Transverse colon (tissue), 4 donors: ENCODE measurements at regions not wholly inside any gene's neighbourhood (a gene's known extent, or its start where the extent isn't known, plus 50 kb on each side); places are given as distances from the start of the nearest gene placed in this dataset.

Experiments
- DNase-seq: peaks from one replicate; pipeline ENCODE4 v3.0.0-alpha.2; 2019
- H3K27ac ChIP-seq, 4 donors: fragments of 200-600 bp; sonication (generic); 2 replicates each; pipeline ENCODE4 v1.5.1; 2016 to 2018; ENCODE audit warnings: inconsistent platforms in 4 of 4
- H3K27me3 ChIP-seq: fragments of 200-600 bp; sonication (generic); 2 replicates; pipeline ENCODE4 v1.5.1; 2017; ENCODE audit warnings: inconsistent platforms
- H3K36me3 ChIP-seq, 4 donors: fragments of 200-600 bp; sonication (generic); 2 replicates each; pipeline ENCODE4 v1.5.1; 2017 to 2019; ENCODE audit warnings: inconsistent platforms in 4 of 4
- H3K4me1 ChIP-seq, 4 donors: fragments of 200-600 bp; sonication (generic); 2 replicates each; pipeline ENCODE4 v1.5.1; 2017 to 2020; ENCODE audit warnings: inconsistent platforms in 4 of 4
- H3K4me3 ChIP-seq, 4 donors: fragments of 200-600 bp; sonication (generic); 1 replicate in 1 of 4; 2 replicates in 3 of 4; pipeline versions ENCODE4 v1.5.1 to v1.6.1; 2017 to 2019; ENCODE audit warnings: inconsistent platforms in 4 of 4
- H3K9me3 ChIP-seq, 2 donors: fragments of 200-600 bp; sonication (generic); 2 replicates each; pipeline ENCODE4 v1.5.1; 2017 to 2019; ENCODE audit warnings: inconsistent platforms in 2 of 2
- CTCF ChIP-seq, 5 experiments: fragments of 200-600 bp in 3 of 5; fragments of 450-650 bp in 2 of 5; sonication (generic) in 3 of 5; IDR thresholded peaks; 1 replicate in 2 of 5; 2 replicates in 3 of 5; pipeline ENCODE4 v1.5.1; 2016 to 2017; ENCODE audit warnings: antibody characterized with exemption in 5 of 5, inconsistent platforms in 3 of 5, mild to moderate bottlenecking in 2 of 5, moderate library complexity in 1 of 5
- EP300 ChIP-seq: sonication (generic); formaldehyde crosslinking; IDR thresholded peaks from one replicate; pipeline ENCODE4 v1.6.1; 2017; ENCODE audit warnings: antibody characterized with exemption, low read depth
- POLR2A ChIP-seq: fragments of 450-650 bp; IDR thresholded peaks from one replicate; pipeline ENCODE4 v1.6.1; 2016; ENCODE audit warnings: antibody characterized with exemption, mild to moderate bottlenecking, moderate library complexity
- POLR2AphosphoS5 ChIP-seq, 3 donors: sonication (generic); formaldehyde crosslinking; IDR thresholded peaks; one replicate each; pipeline ENCODE4 v1.6.1; 2016; ENCODE audit warnings: antibody characterized with exemption in 3 of 3
- WGBS, 2 donors: methylation state at CpG; one replicate each; pipeline ENCODE4 v1.1.5; 2018; ENCODE audit warnings: low coverage in 1 of 2; 5-methylcytosine and 5-hydroxymethylcytosine counted together
- in situ Hi-C, 4 donors: fragments of 200-750 bp; cut with MboI; loops; one replicate each; pipeline versions ENCODE4 v1.15.0 to v1.15.1; 2017; ENCODE audit warnings: low sequenced_read_pairs in 3 of 4, low pct_ligation_motif_present in 1 of 4, low pct_unique_long_range_greater_than_20kb in 1 of 4
- intact Hi-C: fragments of 100-400 bp; cut with DNase I; formaldehyde crosslinking; loops from one replicate; pipeline ENCODE4 v1.15.1; 2023; ENCODE audit warnings: low total_unique reads

- intact Hi-C loops: no loop called here
- 82 to 96% methylated on average over 6 to 7 of the region's 7 CpGs for WGBS, 2 donors
- no peak for TF ChIP-seq CTCF (IDR thresholded peaks at IDR 0.05)
- no peak for TF ChIP-seq POLR2A
- no peak for TF ChIP-seq EP300
- no peak for TF ChIP-seq POLR2AphosphoS5 (IDR thresholded peaks at IDR 0.05)
- Histone ChIP-seq H3K27me3 (no peaks in the 10 kb centered on the region), H3K4me3 (no peak overlapping the region), H3K4me1 (no peaks in the 10 kb centered on the region), H3K27ac (no peak overlapping the region), H3K36me3 (no peaks in the 10 kb centered on the region), H3K9me3 (no peaks in the 10 kb centered on the region)
- DNase-seq: no peak
- in situ Hi-C loops: loop anchor here in 1 of 4 donors (25.0 kb wide), 1 partner anchor 563 kb away; the partner anchor contains the start of gene ENC1
Measured at GRCh38 chr5:74074111-74074510, 448.1 kb downstream of the ARHGEF28 start.

GRCh38 chr5:74073257-74073656, 447.3 kb downstream of the ARHGEF28 start:
- intact Hi-C loops (no loop called here), in situ Hi-C loops (loop anchor here in 1 of 4 donors (25.0 kb wide), 1 partner anchor 564 kb away; the partner anchor contains the start of gene ENC1)
- TF ChIP-seq CTCF (IDR thresholded peaks at IDR 0.05) (no peak), POLR2AphosphoS5 (IDR thresholded peaks at IDR 0.05) (no peak), POLR2A (no peak), EP300 (no peak)
- Histone ChIP-seq H3K27me3 (no peaks in the 10 kb centered on the region), H3K27ac (no peak overlapping the region), H3K36me3 (no peaks in the 10 kb centered on the region), H3K4me3 (no peak overlapping the region), H3K4me1 (no peaks in the 10 kb centered on the region), H3K9me3 (no peaks in the 10 kb centered on the region)
- 80 to 84% methylated on average over 1 to 2 of the region's 2 CpGs for WGBS, 2 donors
- no peak for DNase-seq

GRCh38 chr5:74072646-74073045, 446.6 kb downstream of the ARHGEF28 start:
- Histone ChIP-seq H3K9me3 (no peaks in the 10 kb centered on the region), H3K27me3 (no peaks in the 10 kb centered on the region), H3K27ac (no peak overlapping the region), H3K4me3 (no peak overlapping the region), H3K4me1 (peaks cover 0 to 5% (median 0%) of the 10 kb centered on the region in 4 donors), H3K36me3 (no peaks in the 10 kb centered on the region)
- in situ Hi-C loops (loop anchor here in 1 of 4 donors (25.0 kb wide), 1 partner anchor 565 kb away; the partner anchor contains the start of gene ENC1), intact Hi-C loops (no loop called here)
- 40 to 94% methylated on average over 1 of the region's 1 CpG for WGBS, 2 donors
- DNase-seq: no peak
- TF ChIP-seq POLR2AphosphoS5 (IDR thresholded peaks at IDR 0.05) (no peak), POLR2A (no peak), CTCF (IDR thresholded peaks at IDR 0.05) (no peak), EP300 (no peak)

GRCh38 chr5:74070766-74071165, 444.8 kb downstream of the ARHGEF28 start:
- peaks cover 0 to 10% (median 0%) of the 10 kb centered on the region in 4 donors for H3K4me1 ChIP-seq
- no peaks in the 10 kb centered on the region for H3K9me3 ChIP-seq
- intact Hi-C loops (no loop called here), in situ Hi-C loops (loop anchor here in 1 of 4 donors (25.0 kb wide), 1 partner anchor 567 kb away; the partner anchor contains the start of gene ENC1)
- TF ChIP-seq EP300 (no peak), POLR2AphosphoS5 (IDR thresholded peaks at IDR 0.05) (no peak), CTCF (IDR thresholded peaks at IDR 0.05) (no peak), POLR2A (no peak)
- no peaks in the 10 kb centered on the region for H3K36me3 ChIP-seq
- no peak for DNase-seq
- no peaks in the 10 kb centered on the region for H3K27me3 ChIP-seq
- no peak overlapping the region for H3K4me3 ChIP-seq
- H3K27ac ChIP-seq: no peak overlapping the region
- 74 to 84% methylated on average over 3 of the region's 3 CpGs for WGBS, 2 donors
